Breast epithelium (tissue), 4 donors: ENCODE measurements at regions not wholly inside any gene's neighbourhood (a gene's known extent, or its start where the extent isn't known, plus 50 kb on each side); places are given as distances from the start of the nearest gene placed in this dataset.

Experiments used
- DNase-seq, 2 donors: peaks; one replicate each; pipeline ENCODE4 v3.0.0-alpha.2; 2019; ENCODE audit warnings: low spot score in 2 of 2
- H3K27ac ChIP-seq, 2 donors: fragments of 200-600 bp; sonication (generic) in 1 of 2; one replicate each; pipeline ENCODE4 v1.5.1; 2016 to 2019; ENCODE audit warnings: mild to moderate bottlenecking in 1 of 2
- H3K27me3 ChIP-seq, 2 donors: fragments of 200-600 bp; sonication (generic) in 1 of 2; one replicate each; pipeline versions ENCODE4 v1.5.1 to v1.6.0; 2017 to 2019; ENCODE audit warnings: control low read depth in 1 of 2, mild to moderate bottlenecking in 1 of 2
- H3K36me3 ChIP-seq: fragments of 200-600 bp; one replicate; pipeline ENCODE4 v1.5.1; 2019
- H3K4me1 ChIP-seq, 2 donors: fragments of 200-600 bp; sonication (generic); one replicate each; pipeline ENCODE4 v1.5.1; 2016 to 2019; ENCODE audit warnings: control low read depth in 1 of 2
- H3K4me3 ChIP-seq, 3 donors: fragments of 200-600 bp; sonication (generic); 1 replicate in 2 of 3; 2 replicates in 1 of 3; pipeline ENCODE4 v1.5.1; 2016 to 2019; ENCODE audit warnings: mild to moderate bottlenecking in 3 of 3, moderate library complexity in 2 of 3
- H3K9me3 ChIP-seq, 2 donors: fragments of 200-600 bp; sonication (generic) in 1 of 2; one replicate each; pipeline ENCODE4 v1.5.1; 2016 to 2019; ENCODE audit warnings: control low read depth in 1 of 2
- CTCF ChIP-seq, 3 donors: fragments of 450-650 bp; IDR thresholded peaks; one replicate each; pipeline ENCODE4 v1.5.1; 2016 to 2017; ENCODE audit warnings: antibody characterized with exemption in 3 of 3, mild to moderate bottlenecking in 3 of 3, moderate library complexity in 3 of 3
- POLR2A ChIP-seq: fragments of 450-650 bp; IDR thresholded peaks from one replicate; pipeline ENCODE4 v1.6.1; 2016; ENCODE audit warnings: antibody characterized with exemption, mild to moderate bottlenecking, moderate library complexity
- POLR2AphosphoS5 ChIP-seq, 3 donors: sonication (generic); formaldehyde crosslinking; IDR thresholded peaks; one replicate each; pipeline ENCODE4 v1.6.1; 2017; ENCODE audit warnings: antibody characterized with exemption in 3 of 3
- intact Hi-C: fragments of 100-400 bp; cut with DNase I; formaldehyde crosslinking; loops from one replicate; pipeline ENCODE4 v1.15.1; 2023; ENCODE audit warnings: low total_unique reads

DNA sequence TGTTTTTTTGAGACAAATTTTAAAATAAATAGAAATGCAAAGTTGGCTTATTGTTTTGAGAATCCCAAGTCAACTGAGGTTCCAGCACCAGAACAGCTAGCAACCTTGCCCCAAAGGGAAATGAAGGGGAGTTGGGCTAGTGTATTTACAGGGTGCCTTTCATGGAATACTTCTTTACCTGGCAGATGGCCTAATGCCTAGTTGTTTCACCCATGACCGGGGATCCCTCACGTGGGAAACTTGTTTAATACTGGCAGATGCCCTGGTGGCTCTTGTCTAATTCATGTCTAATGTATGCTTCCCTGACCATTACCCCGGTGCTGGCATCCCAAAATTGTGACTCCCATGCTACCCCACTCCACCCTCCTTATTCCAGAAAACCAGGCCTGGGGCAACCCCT is 861.1 kb upstream of the ZWINT start:
- intact Hi-C loops, result no loop called here
- H3K4me1 ChIP-seq, result no peaks in the 10 kb centered on the region
- no peak for TF ChIP-seq CTCF (IDR thresholded peaks at IDR 0.05)
- no peak for TF ChIP-seq POLR2AphosphoS5 (IDR thresholded peaks at IDR 0.05)
- TF ChIP-seq POLR2A, result no peak

GRCh38 chr10:57221674-57222073 is 860.6 kb upstream of the ZWINT start:
- Histone ChIP-seq H3K4me3 (no peak overlapping the region), H3K27ac (no peak overlapping the region), H3K36me3 (no peaks in the 10 kb centered on the region), H3K27me3 (no peaks in the 10 kb centered on the region), H3K4me1 (no peaks in the 10 kb centered on the region), H3K9me3 (no peaks in the 10 kb centered on the region)
- intact Hi-C loops, result no loop called here
- TF ChIP-seq POLR2A (no peak), POLR2AphosphoS5 (IDR thresholded peaks at IDR 0.05) (no peak), CTCF (IDR thresholded peaks at IDR 0.05) (no peak)
- no peak for DNase-seq

More for the DNA sequence above, 861.1 kb upstream of the ZWINT start:
- no peak for DNase-seq
- Histone ChIP-seq H3K27ac (no peak overlapping the region), H3K36me3 (no peaks in the 10 kb centered on the region), H3K9me3 (no peaks in the 10 kb centered on the region), H3K27me3 (no peaks in the 10 kb centered on the region), H3K4me3 (no peak overlapping the region)

DNA sequence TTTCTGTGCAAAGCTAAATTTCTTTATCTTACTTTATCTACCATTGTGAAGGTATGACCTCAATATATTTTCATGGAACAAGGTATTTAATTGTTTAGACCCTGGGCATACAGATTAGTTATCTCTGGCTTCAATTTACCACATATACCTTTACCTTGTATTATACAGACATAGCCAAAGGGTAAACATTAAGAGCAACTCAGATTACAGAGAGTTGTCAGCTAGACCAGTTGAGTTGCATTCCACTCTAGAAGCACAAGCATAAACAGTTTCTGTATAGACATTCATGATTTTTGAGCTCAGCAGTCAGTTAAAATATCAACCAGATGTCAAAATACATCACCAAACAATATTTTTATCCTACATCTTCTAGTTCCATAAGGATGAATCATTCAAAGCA is 857.3 kb upstream of the ZWINT start:
- DNase-seq, result no peak
- Histone ChIP-seq H3K36me3 (no peaks in the 10 kb centered on the region), H3K27me3 (no peaks in the 10 kb centered on the region), H3K9me3 (no peaks in the 10 kb centered on the region), H3K27ac (no peak overlapping the region), H3K4me3 (no peak overlapping the region), H3K4me1 (no peaks in the 10 kb centered on the region)
- TF ChIP-seq POLR2A (no peak), CTCF (IDR thresholded peaks at IDR 0.05) (no peak), POLR2AphosphoS5 (IDR thresholded peaks at IDR 0.05) (no peak)
- intact Hi-C loops, result no loop called here

DNA sequence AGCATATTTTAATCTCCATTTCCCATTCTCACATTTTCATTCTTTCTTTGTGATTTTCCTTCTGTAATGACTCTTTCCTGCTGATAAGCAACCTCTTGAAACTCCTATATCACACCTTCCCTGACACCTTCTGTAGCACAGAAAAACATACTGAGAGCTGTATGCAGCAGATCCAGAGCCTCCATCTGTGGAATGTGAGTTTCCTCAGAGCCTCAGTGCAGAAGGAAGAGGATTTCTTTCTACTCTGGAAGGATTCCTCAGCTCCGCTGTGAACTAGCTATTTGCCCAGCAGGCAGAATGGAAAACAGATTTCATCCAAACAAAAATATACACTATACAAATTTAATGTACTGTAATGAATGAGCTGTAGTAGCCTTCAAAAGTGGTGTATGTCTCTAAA is 841.3 kb upstream of the ZWINT start:
- no peak overlapping the region for H3K4me3 ChIP-seq
- H3K27ac ChIP-seq, result no peak overlapping the region
- no peak for DNase-seq
- no peaks in the 10 kb centered on the region for H3K9me3 ChIP-seq
- no peaks in the 10 kb centered on the region for H3K27me3 ChIP-seq
- intact Hi-C loops, result no loop called here
- no peaks in the 10 kb centered on the region for H3K4me1 ChIP-seq
- TF ChIP-seq CTCF (IDR thresholded peaks at IDR 0.05) (no peak), POLR2AphosphoS5 (IDR thresholded peaks at IDR 0.05) (no peak), POLR2A (no peak)
- H3K36me3 ChIP-seq, result no peaks in the 10 kb centered on the region

GRCh38 chr10:57188846-57189245 is 827.8 kb upstream of the ZWINT start:
- Histone ChIP-seq H3K36me3 (no peaks in the 10 kb centered on the region), H3K4me1 (no peaks in the 10 kb centered on the region), H3K27me3 (no peaks in the 10 kb centered on the region), H3K9me3 (no peaks in the 10 kb centered on the region), H3K27ac (no peak overlapping the region), H3K4me3 (no peak overlapping the region)
- intact Hi-C loops, result no loop called here
- TF ChIP-seq POLR2AphosphoS5 (IDR thresholded peaks at IDR 0.05) (no peak), CTCF (IDR thresholded peaks at IDR 0.05) (no peak), POLR2A (no peak)
- no peak for DNase-seq
